Vagina (tissue), 2 donors: ENCODE measurements at regions not wholly inside any gene's neighbourhood (a gene's known extent, or its start where the extent isn't known, plus 50 kb on each side); places are given as distances from the start of the nearest gene placed in this dataset.

Experiments
- CTCF ChIP-seq, 3 experiments: fragments of 450-650 bp in 2 of 3; fragments of 200-600 bp in 1 of 3; sonication (generic) in 1 of 3; IDR thresholded peaks; one replicate each; pipeline ENCODE4 v1.5.1; 2017 to 2019; ENCODE audit warnings: antibody characterized with exemption in 3 of 3, mild to moderate bottlenecking in 2 of 3, moderate library complexity in 2 of 3
- POLR2A ChIP-seq, 2 donors: fragments of 450-650 bp; IDR thresholded peaks; one replicate each; pipeline ENCODE4 v1.6.1; 2017; ENCODE audit warnings: antibody characterized with exemption in 2 of 2, mild to moderate bottlenecking in 2 of 2, moderate library complexity in 2 of 2

DNA sequence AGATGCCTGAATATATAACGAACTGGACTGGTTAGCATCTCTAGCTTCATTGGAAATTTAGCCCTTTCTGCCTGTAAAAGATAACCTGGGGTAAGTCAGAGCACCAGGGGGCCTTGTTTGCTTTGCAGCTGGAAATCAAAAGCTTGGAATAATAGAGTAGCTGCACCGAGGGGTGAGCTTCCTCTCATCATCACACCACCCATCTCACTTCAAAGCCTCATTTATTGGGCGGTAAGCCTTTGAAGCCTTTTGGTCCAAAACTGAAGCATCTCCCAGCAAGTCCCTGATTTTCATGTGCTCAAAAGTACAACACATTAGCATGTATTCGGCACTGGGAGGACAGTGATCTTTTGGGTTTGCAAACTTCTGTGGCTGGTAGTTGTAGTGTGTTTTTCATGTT, 405.1 kb downstream of the FOXO1 start:
- TF ChIP-seq CTCF (IDR thresholded peaks at IDR 0.05) (no peak), POLR2A (IDR thresholded peaks at IDR 0.05) (no peak)
